ENCODE measurements at regions not wholly inside any gene's neighbourhood (a gene's known extent, or its start where the extent isn't known, plus 50 kb on each side); places are given as distances from the start of the nearest gene placed in this dataset.

DNA sequence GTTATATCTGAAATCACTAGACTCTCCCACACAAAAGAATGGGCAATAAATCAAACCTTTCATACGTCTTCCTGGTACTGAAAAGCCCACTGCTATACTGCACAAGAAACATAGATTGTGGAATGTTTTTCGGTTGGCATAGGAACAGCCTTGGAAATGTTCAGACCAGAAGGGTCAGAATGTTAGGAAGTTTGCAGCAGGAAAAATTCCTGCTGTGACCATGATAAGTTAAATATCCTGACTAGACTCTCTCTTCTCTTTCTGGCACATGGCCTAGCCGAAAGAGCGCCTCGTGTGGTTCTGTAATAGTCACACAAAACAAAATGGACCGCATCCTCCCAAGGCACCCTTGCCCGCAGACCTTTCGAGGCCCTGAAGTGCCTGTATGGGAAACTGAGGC, 427.2 kb downstream of the COG6 start:
- TF ChIP-seq, protein P1, sequence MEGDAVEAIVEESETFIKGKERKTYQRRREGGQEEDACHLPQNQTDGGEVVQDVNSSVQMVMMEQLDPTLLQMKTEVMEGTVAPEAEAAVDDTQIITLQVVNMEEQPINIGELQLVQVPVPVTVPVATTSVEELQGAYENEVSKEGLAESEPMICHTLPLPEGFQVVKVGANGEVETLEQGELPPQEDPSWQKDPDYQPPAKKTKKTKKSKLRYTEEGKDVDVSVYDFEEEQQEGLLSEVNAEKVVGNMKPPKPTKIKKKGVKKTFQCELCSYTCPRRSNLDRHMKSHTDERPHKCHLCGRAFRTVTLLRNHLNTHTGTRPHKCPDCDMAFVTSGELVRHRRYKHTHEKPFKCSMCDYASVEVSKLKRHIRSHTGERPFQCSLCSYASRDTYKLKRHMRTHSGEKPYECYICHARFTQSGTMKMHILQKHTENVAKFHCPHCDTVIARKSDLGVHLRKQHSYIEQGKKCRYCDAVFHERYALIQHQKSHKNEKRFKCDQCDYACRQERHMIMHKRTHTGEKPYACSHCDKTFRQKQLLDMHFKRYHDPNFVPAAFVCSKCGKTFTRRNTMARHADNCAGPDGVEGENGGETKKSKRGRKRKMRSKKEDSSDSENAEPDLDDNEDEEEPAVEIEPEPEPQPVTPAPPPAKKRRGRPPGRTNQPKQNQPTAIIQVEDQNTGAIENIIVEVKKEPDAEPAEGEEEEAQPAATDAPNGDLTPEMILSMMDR (conservative IDR thresholded peaks at IDR 0.05 in 1 of 2, IDR thresholded peaks at IDR 0.05 in 1 of 2; ENCODE audit: low read depth in 1 of 2, low read length in 2 of 2): no peak
- TF ChIP-seq EZH2 (IDR thresholded peaks at IDR 0.05; ENCODE audit: low read length, missing control alignments): no peak

All from fibroblast of lung (primary cell).